Retinal pigment epithelial cell (primary cell): ENCODE measurements at regions not wholly inside any gene's neighbourhood (a gene's known extent, or its start where the extent isn't known, plus 50 kb on each side); places are given as distances from the start of the nearest gene placed in this dataset.

Source experiments
- DNase-seq: peaks from one replicate; pipeline ENCODE4 v3.0.0-alpha.2; 2010; ENCODE audit warnings: low read depth
- H3K4me3 ChIP-seq: 2 replicates; pipeline ENCODE4 v1.5.1; 2011; ENCODE audit warnings: mild to moderate bottlenecking, low read length, control low read depth, moderate library complexity
- CTCF ChIP-seq: conservative IDR thresholded peaks from 2 replicates; pipeline ENCODE4 v1.5.1; 2011; ENCODE audit warnings: low read depth, low read length, control low read depth, inconsistent platforms

GRCh38 chr1:30629501-30629900 lies 93.9 kb downstream of the MATN1 start:
- H3K4me3 ChIP-seq, result no peak overlapping the region
- no peak for DNase-seq
- no peak for TF ChIP-seq CTCF

GRCh38 chr1:30627994-30628393 lies 95.4 kb downstream of the MATN1 start:
- no peak for TF ChIP-seq CTCF
- H3K4me3 ChIP-seq, result no peak overlapping the region
- no peak for DNase-seq

GRCh38 chr1:30627206-30627605 lies 96.2 kb downstream of the MATN1 start:
- no peak overlapping the region for H3K4me3 ChIP-seq
- TF ChIP-seq CTCF, result no peak
- DNase-seq, result no peak

- DNase-seq, result no peak
- H3K4me3 ChIP-seq, result no peak overlapping the region
- no peak for TF ChIP-seq CTCF
Observed at GRCh38 chr1:30623431-30623830, 100.0 kb downstream of the MATN1 start.

GRCh38 chr1:30619619-30620018 lies 103.8 kb downstream of the MATN1 start:
- H3K4me3 ChIP-seq, result no peak overlapping the region
- TF ChIP-seq CTCF, result no peak
- DNase-seq, result no peak

GRCh38 chr1:30618335-30618747 lies 105.0 kb downstream of the MATN1 start:
- no peak for TF ChIP-seq CTCF
- DNase-seq, result no peak
- H3K4me3 ChIP-seq, result no peak overlapping the region

- TF ChIP-seq CTCF, result no peak
- no peak overlapping the region for H3K4me3 ChIP-seq
- no peak for DNase-seq
Observed at GRCh38 chr1:30616759-30617158, 106.6 kb downstream of the MATN1 start.
